ENCODE measurements at regions not wholly inside any gene's neighbourhood (a gene's known extent, or its start where the extent isn't known, plus 50 kb on each side); places are given as distances from the start of the nearest gene placed in this dataset.

DNA sequence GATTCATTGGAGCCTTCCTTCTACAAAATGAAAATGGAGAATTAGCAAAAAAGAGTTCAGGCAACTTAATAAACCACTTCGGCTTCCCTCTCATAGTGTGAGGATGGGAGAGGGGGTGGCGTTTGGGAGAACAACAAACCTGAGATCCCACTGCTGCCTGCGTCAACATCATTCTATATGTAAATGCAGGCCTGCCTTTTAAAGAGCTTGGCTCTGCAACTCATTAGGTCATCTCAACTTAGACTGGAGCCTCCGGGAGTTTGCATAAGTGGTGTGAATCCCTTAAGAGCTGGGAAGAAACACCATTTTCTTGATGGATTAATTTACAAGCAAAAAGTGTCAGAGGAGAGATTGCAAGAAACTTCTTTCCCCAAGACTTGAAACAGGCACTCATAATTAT is 127.6 kb upstream of the DAB1 start:
- no peaks in the 10 kb centered on the region for H3K4me1 ChIP-seq
- no peaks in the 10 kb centered on the region for H3K9me3 ChIP-seq
- DNase-seq (ENCODE audit: extremely low spot score in 2 of 2), result no peak
- H3K27me3 ChIP-seq, result no peaks in the 10 kb centered on the region
- H3K27ac ChIP-seq, result no peak overlapping the region
- intact Hi-C loops (cut with DNase I), result no loop called here
- H3K4me3 ChIP-seq, result no peak overlapping the region
- no peaks in the 10 kb centered on the region for H3K36me3 ChIP-seq
- TF ChIP-seq, protein P1, sequence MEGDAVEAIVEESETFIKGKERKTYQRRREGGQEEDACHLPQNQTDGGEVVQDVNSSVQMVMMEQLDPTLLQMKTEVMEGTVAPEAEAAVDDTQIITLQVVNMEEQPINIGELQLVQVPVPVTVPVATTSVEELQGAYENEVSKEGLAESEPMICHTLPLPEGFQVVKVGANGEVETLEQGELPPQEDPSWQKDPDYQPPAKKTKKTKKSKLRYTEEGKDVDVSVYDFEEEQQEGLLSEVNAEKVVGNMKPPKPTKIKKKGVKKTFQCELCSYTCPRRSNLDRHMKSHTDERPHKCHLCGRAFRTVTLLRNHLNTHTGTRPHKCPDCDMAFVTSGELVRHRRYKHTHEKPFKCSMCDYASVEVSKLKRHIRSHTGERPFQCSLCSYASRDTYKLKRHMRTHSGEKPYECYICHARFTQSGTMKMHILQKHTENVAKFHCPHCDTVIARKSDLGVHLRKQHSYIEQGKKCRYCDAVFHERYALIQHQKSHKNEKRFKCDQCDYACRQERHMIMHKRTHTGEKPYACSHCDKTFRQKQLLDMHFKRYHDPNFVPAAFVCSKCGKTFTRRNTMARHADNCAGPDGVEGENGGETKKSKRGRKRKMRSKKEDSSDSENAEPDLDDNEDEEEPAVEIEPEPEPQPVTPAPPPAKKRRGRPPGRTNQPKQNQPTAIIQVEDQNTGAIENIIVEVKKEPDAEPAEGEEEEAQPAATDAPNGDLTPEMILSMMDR (IDR thresholded peaks at IDR 0.05), result no peak
- TF ChIP-seq POLR2AphosphoS5 (IDR thresholded peaks at IDR 0.05; ENCODE audit: insufficient read depth in 1 of 2, low read depth in 1 of 2) (no peak), POLR2A (IDR thresholded peaks at IDR 0.05) (no peak)

DNA sequence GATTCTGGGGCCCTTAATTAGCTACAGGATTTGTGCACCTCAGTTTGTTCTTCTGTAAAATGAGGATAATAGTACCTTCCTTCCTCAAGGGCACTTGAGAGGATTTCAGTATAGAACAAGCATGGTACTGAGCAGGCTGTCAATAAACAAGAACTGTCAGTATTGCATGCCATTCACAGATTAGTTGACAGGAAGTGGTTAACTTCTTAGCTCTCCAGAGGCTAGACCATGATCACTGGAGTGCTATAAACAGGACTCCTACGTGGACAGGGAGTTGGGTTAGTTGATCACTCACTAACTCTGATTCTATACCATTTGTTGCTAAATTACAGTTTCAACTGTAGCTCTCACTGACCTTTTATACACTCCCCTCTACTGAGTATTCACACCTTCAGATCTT is 126.2 kb upstream of the DAB1 start:
- intact Hi-C loops (cut with DNase I), result no loop called here

DNA sequence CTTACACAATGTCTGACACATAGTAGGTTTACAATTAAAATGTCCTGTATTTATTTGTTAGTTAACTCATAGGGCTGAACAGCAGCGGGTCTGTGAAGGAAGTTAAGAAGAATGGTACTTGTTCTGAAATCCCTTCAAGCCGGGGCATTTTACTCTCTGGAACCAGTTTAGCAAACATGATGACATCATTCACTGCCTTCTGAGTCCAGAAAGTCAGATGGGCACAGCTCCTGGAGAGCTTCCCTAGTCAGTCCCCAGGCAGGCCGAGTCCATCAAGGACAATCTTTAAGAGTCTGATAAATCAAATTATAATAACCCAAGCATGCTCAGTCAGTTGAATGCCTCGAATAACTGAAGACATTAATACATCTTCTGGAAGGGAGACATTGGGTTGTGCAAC is 125.4 kb upstream of the DAB1 start:
- Histone ChIP-seq H3K27me3 (no peaks in the 10 kb centered on the region), H3K9me3 (no peaks in the 10 kb centered on the region), H3K4me1 (no peaks in the 10 kb centered on the region), H3K36me3 (no peaks in the 10 kb centered on the region), H3K27ac (no peak overlapping the region), H3K4me3 (no peak overlapping the region)
- TF ChIP-seq POLR2AphosphoS5 (IDR thresholded peaks at IDR 0.05; ENCODE audit: insufficient read depth in 1 of 2, low read depth in 1 of 2) (no peak), POLR2A (IDR thresholded peaks at IDR 0.05) (no peak)
- TF ChIP-seq, protein P1 (IDR thresholded peaks at IDR 0.05), result no peak
- intact Hi-C loops (cut with DNase I), result no loop called here
- no peak for DNase-seq (ENCODE audit: extremely low spot score in 2 of 2)

More for the DNA sequence above, 126.2 kb upstream of the DAB1 start:
- Histone ChIP-seq H3K4me3 (no peak overlapping the region), H3K27ac (no peak overlapping the region), H3K9me3 (no peaks in the 10 kb centered on the region), H3K36me3 (no peaks in the 10 kb centered on the region), H3K4me1 (no peaks in the 10 kb centered on the region), H3K27me3 (no peaks in the 10 kb centered on the region)
- TF ChIP-seq POLR2AphosphoS5 (IDR thresholded peaks at IDR 0.05; ENCODE audit: insufficient read depth in 1 of 2, low read depth in 1 of 2) (no peak), POLR2A (IDR thresholded peaks at IDR 0.05) (no peak)
- TF ChIP-seq, protein P1 (IDR thresholded peaks at IDR 0.05), result no peak
- DNase-seq (ENCODE audit: extremely low spot score in 2 of 2), result no peak

DNA sequence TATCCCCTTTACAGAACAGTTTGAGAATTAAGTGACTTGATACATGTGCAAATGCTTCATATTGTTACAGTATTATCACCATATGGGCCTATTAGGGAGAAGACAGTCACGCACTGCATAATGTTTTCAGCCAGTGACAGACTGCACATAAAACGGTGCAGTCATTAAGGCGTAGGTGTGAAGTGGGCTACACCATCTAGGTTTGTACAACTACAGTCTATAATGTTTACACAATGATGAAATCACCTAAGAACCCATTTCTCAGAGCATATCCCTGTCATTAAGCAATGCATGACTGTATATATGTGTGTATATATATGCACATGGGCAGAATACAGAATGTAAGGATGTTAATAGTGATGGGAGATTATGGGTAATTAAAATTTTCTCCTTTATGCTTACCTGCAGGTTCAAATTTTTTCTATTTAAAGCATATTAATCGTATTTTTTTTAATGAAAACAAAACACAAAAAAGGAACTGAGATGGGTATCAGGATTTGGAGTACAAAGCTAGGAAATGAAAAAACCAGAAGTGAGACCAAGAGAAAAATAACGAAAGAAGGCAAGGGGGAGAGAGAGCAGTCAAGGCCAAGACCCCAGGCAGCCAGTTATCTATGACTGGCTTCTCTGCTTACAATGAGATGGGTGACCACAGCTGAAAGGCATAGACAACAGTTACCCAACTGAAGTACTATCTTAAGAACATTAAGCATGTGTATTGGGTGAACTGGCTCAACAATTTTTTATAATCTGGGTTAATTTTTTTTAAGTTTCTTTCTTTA is 122.9 kb upstream of the DAB1 start:
- Histone ChIP-seq H3K4me1 (no peaks in the 10 kb centered on the region), H3K36me3 (no peaks in the 10 kb centered on the region), H3K27ac (no peak overlapping the region), H3K27me3 (no peaks in the 10 kb centered on the region), H3K9me3 (no peaks in the 10 kb centered on the region), H3K4me3 (no peak overlapping the region)
- TF ChIP-seq POLR2A (IDR thresholded peaks at IDR 0.05) (no peak), POLR2AphosphoS5 (IDR thresholded peaks at IDR 0.05; ENCODE audit: insufficient read depth in 1 of 2, low read depth in 1 of 2) (no peak)
- TF ChIP-seq, protein P1 (IDR thresholded peaks at IDR 0.05), result no peak
- DNase-seq (ENCODE audit: extremely low spot score in 2 of 2), result no peak
- intact Hi-C loops (cut with DNase I), result no loop called here

DNA sequence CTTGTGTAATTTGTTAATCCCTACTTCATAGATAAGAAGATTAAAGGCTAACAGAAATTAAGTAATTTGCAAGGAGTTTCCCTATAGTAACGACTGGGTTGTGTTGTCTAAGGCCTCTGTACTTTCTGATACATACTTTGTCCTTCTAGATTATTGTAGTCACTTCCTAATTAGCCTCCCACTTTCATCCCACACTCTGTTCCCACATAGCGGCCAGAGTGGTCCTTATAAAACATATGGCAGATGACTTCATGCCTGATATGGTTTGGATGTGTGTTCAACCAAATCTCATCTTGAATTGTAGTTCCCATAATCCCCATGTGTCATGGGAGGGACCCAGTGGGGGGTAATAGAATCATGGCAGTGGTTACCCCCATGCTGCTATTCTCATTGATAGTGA is 120.5 kb upstream of the DAB1 start:
- TF ChIP-seq, protein P1 (IDR thresholded peaks at IDR 0.05), result no peak
- TF ChIP-seq POLR2A (IDR thresholded peaks at IDR 0.05) (no peak), POLR2AphosphoS5 (IDR thresholded peaks at IDR 0.05; ENCODE audit: insufficient read depth in 1 of 2, low read depth in 1 of 2) (no peak)
- Histone ChIP-seq H3K27me3 (no peaks in the 10 kb centered on the region), H3K9me3 (no peaks in the 10 kb centered on the region), H3K4me1 (no peaks in the 10 kb centered on the region), H3K4me3 (no peak overlapping the region), H3K27ac (no peak overlapping the region), H3K36me3 (no peaks in the 10 kb centered on the region)
- intact Hi-C loops (cut with DNase I), result no loop called here
- DNase-seq (ENCODE audit: extremely low spot score in 2 of 2), result no peak

Data from vagina (tissue), 2 donors.